PC-3 (cell line): ENCODE measurements at regions not wholly inside any gene's neighbourhood (a gene's known extent, or its start where the extent isn't known, plus 50 kb on each side); places are given as distances from the start of the nearest gene placed in this dataset.

ENCODE experiments used
- ATAC-seq: fragments of 200-7000 bp; cut with Tn5 transposase; 2 replicates; pipeline ENCODE4 v1.9.1; 2020; ENCODE audit warnings: mild to moderate bottlenecking, moderate library complexity
- BruUV-seq: library from RNA; stranded (reverse); fragments of 400-500 nt; replicated peaks from 2 replicates; lab custom pipeline; 2021; lab: Mats Ljungman, UMichigan
- CTCF ChIA-PET: fragments of 300-600 bp; sonication (Branson Sonifier 250); formaldehyde crosslinking; loops from one replicate; lab custom pipeline; 2022; ENCODE audit warnings: antibody characterized with exemption; lab: Charles Lee
- POLR2A ChIA-PET: fragments of 300-600 bp; sonication (Branson Sonifier 250); formaldehyde crosslinking; loops from one replicate; lab custom pipeline; 2022; ENCODE audit warnings: antibody characterized with exemption; ENCODE audit not compliant: unreplicated experiment; lab: Charles Lee
- DNase-seq: peaks from one replicate; pipeline ENCODE4 v3.0.0-alpha.2; 2015
- H2AFZ ChIP-seq: fragments of 300-600 bp; sonication (generic); 2 replicates; pipeline ENCODE4 v1.6.0; 2016; ENCODE audit warnings: antibody characterized with exemption, low read length
- H3F3A ChIP-seq: fragments of 300-600 bp; sonication (generic); one replicate; pipeline ENCODE4 v1.6.0; 2017; ENCODE audit warnings: antibody characterized with exemption, low read length, control low read depth, mild to moderate bottlenecking; ENCODE audit not compliant: unreplicated experiment
- H3K27ac ChIP-seq: fragments of 300-600 bp; sonication (generic); 2 replicates; pipeline ENCODE4 v1.5.1; 2016; ENCODE audit warnings: mild to moderate bottlenecking, low read length
- H3K27me3 ChIP-seq: fragments of 300-600 bp; sonication (generic); 2 replicates; pipeline ENCODE4 v1.6.1; 2016; ENCODE audit warnings: low read length, mixed read lengths
- H3K36me3 ChIP-seq: fragments of 300-600 bp; sonication (generic); 2 replicates; pipeline ENCODE4 v1.6.1; 2016; ENCODE audit warnings: low read depth, mixed run types, low read length, mixed read lengths
- H3K4me1 ChIP-seq: fragments of 300-600 bp; sonication (generic); 2 replicates; pipeline ENCODE4 v1.5.1; 2016; ENCODE audit warnings: low read length; ENCODE audit not compliant: insufficient read depth
- H3K4me2 ChIP-seq: fragments of 300-600 bp; sonication (generic); 2 replicates; pipeline ENCODE4 v1.6.0; 2016; ENCODE audit warnings: low read length
- H3K4me3 ChIP-seq: fragments of 300-600 bp; sonication (generic); 2 replicates; pipeline ENCODE4 v1.5.1; 2016; ENCODE audit warnings: mild to moderate bottlenecking, low read length, mixed read lengths
- H3K79me2 ChIP-seq: fragments of 300-600 bp; sonication (generic); 2 replicates; pipeline ENCODE4 v1.6.1; 2017; ENCODE audit warnings: low read length, mixed read lengths
- H3K9ac ChIP-seq: fragments of 300-600 bp; sonication (generic); 2 replicates; pipeline ENCODE4 v1.6.0; 2016; ENCODE audit warnings: mild to moderate bottlenecking, low read length
- H3K9me2 ChIP-seq: fragments of 300-600 bp; sonication (generic); replicated peaks from 2 replicates; pipeline ENCODE4 v1.6.1; 2016; ENCODE audit warnings: mixed run types, low read length, mixed read lengths
- H3K9me3 ChIP-seq: fragments of 300-600 bp; sonication (generic); 2 replicates; pipeline ENCODE4 v1.6.1; 2016; ENCODE audit warnings: low read length, mixed read lengths
- H4K20me1 ChIP-seq: fragments of 300-600 bp; sonication (generic); 2 replicates; pipeline ENCODE4 v1.6.1; 2016; ENCODE audit warnings: low read length, mixed read lengths
- EZH2 ChIP-seq: fragments of 300-600 bp; sonication (generic); IDR thresholded peaks from one replicate; pipeline ENCODE4 v1.6.1; 2017; ENCODE audit warnings: antibody characterized with exemption, mild to moderate bottlenecking, low read length; ENCODE audit not compliant: unreplicated experiment
- EZH2phosphoT487 ChIP-seq: fragments of 300-600 bp; sonication (generic); IDR thresholded peaks from 2 replicates; pipeline ENCODE4 v1.6.1; 2018; ENCODE audit warnings: mild to moderate bottlenecking, antibody characterized with exemption, low read length, borderline replicate concordance
- intact Hi-C: fragments of 100-400 bp; cut with micrococcal nuclease; formaldehyde crosslinking; loops from 2 replicates; pipeline ENCODE4 v1.9.0; 2023
- TF ChIP-seq, protein P1 (sequence below): fragments of 300-600 bp; sonication (generic); conservative IDR thresholded peaks from 2 replicates; pipeline ENCODE4 v1.5.1; 2017; ENCODE audit warnings: antibody characterized with exemption, low read depth, mild to moderate bottlenecking, low read length

DNA sequence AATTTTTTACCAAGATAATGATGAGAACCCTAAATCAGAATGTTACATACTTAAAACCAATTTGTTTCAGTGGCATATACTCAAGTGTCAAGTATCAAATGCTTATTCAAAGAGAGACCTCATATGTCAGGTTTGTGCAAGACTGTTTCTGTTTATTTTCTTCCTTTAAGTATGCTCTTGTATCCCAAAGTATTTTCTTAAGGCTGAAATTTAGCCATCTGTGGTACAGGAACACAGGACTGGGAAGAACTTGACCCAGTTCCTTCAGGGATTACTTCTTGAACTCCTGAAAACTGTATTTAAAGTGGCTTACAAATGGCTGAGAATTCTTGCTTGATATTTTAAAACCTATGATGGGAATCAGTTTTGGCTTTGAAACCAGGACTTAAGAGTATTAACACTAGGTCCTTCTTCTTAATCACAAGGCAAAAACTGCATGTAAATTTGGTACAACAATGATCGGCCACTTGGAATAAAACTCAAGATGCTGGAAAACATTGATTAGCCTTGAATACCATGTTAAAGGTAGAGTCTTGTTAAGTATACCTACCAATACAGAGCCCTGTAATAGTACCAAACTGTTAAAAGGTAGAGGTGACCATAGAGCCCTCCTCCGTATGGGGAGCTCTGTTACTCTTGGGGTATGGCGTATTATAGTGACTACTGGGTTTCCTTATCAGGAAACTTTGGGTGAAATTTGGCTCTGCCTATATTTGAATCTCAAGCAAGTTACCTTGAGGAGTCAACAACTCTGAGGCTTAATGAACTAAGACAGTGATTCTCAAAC, 95.9 kb downstream of the BLID start:
- no peak overlapping the region for H3K27ac ChIP-seq
- no peak overlapping the region for H3K4me3 ChIP-seq
- no peaks in the 10 kb centered on the region for H3K9me3 ChIP-seq
- H3K79me2 ChIP-seq: no peaks in the 10 kb centered on the region
- H3F3A ChIP-seq: no peaks in the 10 kb centered on the region
- H3K4me2 ChIP-seq: no peak overlapping the region
- H3K36me3 ChIP-seq: no peaks in the 10 kb centered on the region
- ATAC-seq: no peak
- H3K4me1 ChIP-seq: 0 out of 2 replicates have a peak, but pooled peaks cover 7% of the 10 kb centered on the region
- no peaks in the 10 kb centered on the region for H3K9me2 ChIP-seq
- H2AFZ ChIP-seq: no peak overlapping the region
- H3K9ac ChIP-seq: no peak overlapping the region
- ChIA-PET CTCF (no interaction called here), POLR2A (no interaction called here)
- no peaks in the 10 kb centered on the region for H3K27me3 ChIP-seq
- BruUV-seq: no TSS peak
- DNase-seq: no peak
- intact Hi-C loops: loop anchor here (5.0 to 10.0 kb wide), 5 partner anchors 67 to 363 kb away; no protein-coding TSS in a partner anchor
- TF ChIP-seq EZH2 (no peak), EZH2phosphoT487 (no peak)
- TF ChIP-seq, protein P1, sequence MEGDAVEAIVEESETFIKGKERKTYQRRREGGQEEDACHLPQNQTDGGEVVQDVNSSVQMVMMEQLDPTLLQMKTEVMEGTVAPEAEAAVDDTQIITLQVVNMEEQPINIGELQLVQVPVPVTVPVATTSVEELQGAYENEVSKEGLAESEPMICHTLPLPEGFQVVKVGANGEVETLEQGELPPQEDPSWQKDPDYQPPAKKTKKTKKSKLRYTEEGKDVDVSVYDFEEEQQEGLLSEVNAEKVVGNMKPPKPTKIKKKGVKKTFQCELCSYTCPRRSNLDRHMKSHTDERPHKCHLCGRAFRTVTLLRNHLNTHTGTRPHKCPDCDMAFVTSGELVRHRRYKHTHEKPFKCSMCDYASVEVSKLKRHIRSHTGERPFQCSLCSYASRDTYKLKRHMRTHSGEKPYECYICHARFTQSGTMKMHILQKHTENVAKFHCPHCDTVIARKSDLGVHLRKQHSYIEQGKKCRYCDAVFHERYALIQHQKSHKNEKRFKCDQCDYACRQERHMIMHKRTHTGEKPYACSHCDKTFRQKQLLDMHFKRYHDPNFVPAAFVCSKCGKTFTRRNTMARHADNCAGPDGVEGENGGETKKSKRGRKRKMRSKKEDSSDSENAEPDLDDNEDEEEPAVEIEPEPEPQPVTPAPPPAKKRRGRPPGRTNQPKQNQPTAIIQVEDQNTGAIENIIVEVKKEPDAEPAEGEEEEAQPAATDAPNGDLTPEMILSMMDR: no peak
- no peaks in the 10 kb centered on the region for H4K20me1 ChIP-seq

GRCh38 chr11:122007601-122008071, 108.4 kb downstream of the BLID start:
- Histone ChIP-seq H4K20me1 (no peaks in the 10 kb centered on the region), H3K9me3 (no peaks in the 10 kb centered on the region), H3K9ac (no peak overlapping the region), H3K4me2 (no peak overlapping the region), H3K36me3 (no peaks in the 10 kb centered on the region), H3K79me2 (no peaks in the 10 kb centered on the region), H3F3A (no peaks in the 10 kb centered on the region), H3K9me2 (no peaks in the 10 kb centered on the region), H3K4me1 (no peaks in the 10 kb centered on the region), H3K27me3 (no peaks in the 10 kb centered on the region), H2AFZ (no peak overlapping the region), H3K4me3 (no peak overlapping the region), H3K27ac (no peak overlapping the region)
- ChIA-PET CTCF (no interaction called here), POLR2A (no interaction called here)
- ATAC-seq (no peak), DNase-seq (no peak)
- BruUV-seq: no TSS peak
- TF ChIP-seq EZH2phosphoT487 (no peak), EZH2 (no peak)
- TF ChIP-seq, protein P1: no peak
- intact Hi-C loops: no loop called here

DNA sequence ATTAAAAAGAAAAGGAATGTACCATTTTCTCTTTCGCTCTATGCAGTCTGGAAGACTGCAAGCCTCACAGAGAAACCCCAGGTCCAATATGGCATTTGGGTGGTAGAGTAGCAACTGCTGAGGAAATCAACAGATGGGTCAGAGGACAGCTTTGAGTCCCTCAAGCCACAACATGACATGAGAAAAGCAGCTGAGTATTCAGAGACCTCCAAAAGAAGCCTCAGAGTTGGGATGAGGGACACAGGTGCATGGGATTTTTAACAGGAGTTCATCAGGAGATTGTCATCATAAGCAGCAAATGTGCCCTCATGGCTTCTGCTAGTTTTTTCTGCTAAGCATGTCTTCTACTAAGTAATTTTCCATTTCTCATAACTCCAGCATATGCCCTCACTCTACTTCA, 111.6 kb downstream of the BLID start:
- H3K79me2 ChIP-seq: no peaks in the 10 kb centered on the region
- POLR2A ChIA-PET: no interaction called here
- no peak overlapping the region for H3K9ac ChIP-seq
- CTCF ChIA-PET: no interaction called here
- H3K4me2 ChIP-seq: no peak overlapping the region
- H3K4me3 ChIP-seq: no peak overlapping the region
- BruUV-seq: no TSS peak
- H3K9me2 ChIP-seq: no peaks in the 10 kb centered on the region
- DNase-seq (no peak), ATAC-seq (no peak)
- H3K27me3 ChIP-seq: no peaks in the 10 kb centered on the region
- H3K36me3 ChIP-seq: no peaks in the 10 kb centered on the region
- no peak overlapping the region for H2AFZ ChIP-seq
- no peaks in the 10 kb centered on the region for H4K20me1 ChIP-seq
- no peak overlapping the region for H3K27ac ChIP-seq
- no peaks in the 10 kb centered on the region for H3K4me1 ChIP-seq
- H3F3A ChIP-seq: no peaks in the 10 kb centered on the region
- H3K9me3 ChIP-seq: no peaks in the 10 kb centered on the region
- TF ChIP-seq EZH2: no peak
- TF ChIP-seq, protein P1: no peak
- TF ChIP-seq EZH2phosphoT487: no peak
- intact Hi-C loops: no loop called here
